NCI-H524 treated with DMSO at 0.1 percent for 48 hours (cell line): ENCODE measurements at regions not wholly inside any gene's neighbourhood (a gene's known extent, or its start where the extent isn't known, plus 50 kb on each side); places are given as distances from the start of the nearest gene placed in this dataset.
"Not testable (repeated sequence)": the region's sequence is repeated elsewhere in the genome, so short reads cannot be mapped to it uniquely, and the experiment has no call there.

Source experiments
- DNase-seq: peaks from one replicate; lab custom pipeline; 2025; lab: John Stamatoyannopoulos, UW

- not testable (repeated sequence) for DNase-seq
Measured at GRCh38 chr5:122669709-122670108, 105.2 kb upstream of the SNX2 start.

GRCh38 chr5:122673343-122673742 lies 101.5 kb upstream of the SNX2 start:
- no peak for DNase-seq

- DNase-seq: no peak
Measured at GRCh38 chr5:122674385-122674784, 100.5 kb upstream of the SNX2 start.

- no peak for DNase-seq
Measured at GRCh38 chr5:122680623-122681350, 94.1 kb upstream of the SNX2 start.

- no peak for DNase-seq
Measured at GRCh38 chr5:122683631-122684030, 91.2 kb upstream of the SNX2 start.

GRCh38 chr5:122690266-122690665 lies 84.6 kb upstream of the SNX2 start:
- DNase-seq: no peak

- no peak for DNase-seq
Measured at GRCh38 chr5:122691931-122692330, 82.9 kb upstream of the SNX2 start.

GRCh38 chr5:122693963-122694362 lies 80.9 kb upstream of the SNX2 start:
- DNase-seq: no peak

- no peak for DNase-seq
Measured at GRCh38 chr5:122694884-122695283, 80.0 kb upstream of the SNX2 start.

- not testable (repeated sequence) for DNase-seq
Measured at GRCh38 chr5:122696735-122697134, 78.1 kb upstream of the SNX2 start.

- no peak for DNase-seq
Measured at GRCh38 chr5:122697191-122697590, 77.7 kb upstream of the SNX2 start.

- DNase-seq: no peak
Measured at GRCh38 chr5:122699201-122699600, 75.7 kb upstream of the SNX2 start.

GRCh38 chr5:122701640-122702523 lies 73.0 kb upstream of the SNX2 start:
- no peak for DNase-seq

GRCh38 chr5:122702524-122702875 lies 72.4 kb upstream of the SNX2 start:
- no peak for DNase-seq

- DNase-seq: no peak
Measured at GRCh38 chr5:122703203-122703602, 71.7 kb upstream of the SNX2 start.

- DNase-seq: peak; percentile 1
Measured at GRCh38 chr5:122704247-122705036, 70.4 kb upstream of the SNX2 start.

- DNase-seq: no peak
Measured at GRCh38 chr5:122705851-122706250, 69.0 kb upstream of the SNX2 start.

- no peak for DNase-seq
Measured at GRCh38 chr5:122707796-122708195, 67.1 kb upstream of the SNX2 start.

GRCh38 chr5:122713041-122713440 lies 61.8 kb upstream of the SNX2 start:
- DNase-seq: no peak

- DNase-seq: no peak
Measured at GRCh38 chr5:122715095-122715494, 59.8 kb upstream of the SNX2 start.

GRCh38 chr5:122718611-122719010 lies 56.3 kb upstream of the SNX2 start:
- DNase-seq: no peak

- no peak for DNase-seq
Measured at GRCh38 chr5:122719991-122720746, 54.7 kb upstream of the SNX2 start.
